Ascending aorta (tissue), 2 donors: ENCODE measurements at regions not wholly inside any gene's neighbourhood (a gene's known extent, or its start where the extent isn't known, plus 50 kb on each side); places are given as distances from the start of the nearest gene placed in this dataset.

Experiments
- DNase-seq, 2 donors: peaks; one replicate each; pipeline ENCODE4 v3.0.0-alpha.2; 2019; ENCODE audit warnings: low spot score in 2 of 2
- H3K27ac ChIP-seq, 2 donors: fragments of 200-600 bp; sonication (generic); one replicate each; pipeline ENCODE4 v1.5.1; 2016 to 2017; ENCODE audit warnings: mild to moderate bottlenecking in 1 of 2
- H3K27me3 ChIP-seq: fragments of 200-600 bp; sonication (generic); one replicate; pipeline ENCODE4 v1.5.1; 2017
- H3K36me3 ChIP-seq, 2 donors: fragments of 200-600 bp; sonication (generic); one replicate each; pipeline ENCODE4 v1.5.1; 2016
- H3K4me1 ChIP-seq, 2 donors: fragments of 200-600 bp; sonication (generic); one replicate each; pipeline ENCODE4 v1.5.1; 2016 to 2017; ENCODE audit warnings: mild to moderate bottlenecking in 1 of 2
- H3K4me3 ChIP-seq, 2 donors: fragments of 200-600 bp; sonication (generic); one replicate each; pipeline ENCODE4 v1.5.1; 2016 to 2017; ENCODE audit warnings: mild to moderate bottlenecking in 1 of 2
- H3K9me3 ChIP-seq, 2 donors: fragments of 200-600 bp; sonication (generic); one replicate each; pipeline ENCODE4 v1.5.1; 2016
- intact Hi-C: fragments of 100-400 bp; cut with DNase I; formaldehyde crosslinking; loops from one replicate; pipeline ENCODE4 v1.15.1; 2023
- TF ChIP-seq, protein P1 (sequence below), 3 experiments: fragments of 200-600 bp in 2 of 3; fragments of 450-650 bp in 1 of 3; sonication (generic) in 2 of 3; IDR thresholded peaks; one replicate each; pipeline ENCODE4 v1.5.1; 2016 to 2019; ENCODE audit warnings: antibody characterized with exemption in 3 of 3, mild to moderate bottlenecking in 1 of 3, moderate library complexity in 1 of 3

DNA sequence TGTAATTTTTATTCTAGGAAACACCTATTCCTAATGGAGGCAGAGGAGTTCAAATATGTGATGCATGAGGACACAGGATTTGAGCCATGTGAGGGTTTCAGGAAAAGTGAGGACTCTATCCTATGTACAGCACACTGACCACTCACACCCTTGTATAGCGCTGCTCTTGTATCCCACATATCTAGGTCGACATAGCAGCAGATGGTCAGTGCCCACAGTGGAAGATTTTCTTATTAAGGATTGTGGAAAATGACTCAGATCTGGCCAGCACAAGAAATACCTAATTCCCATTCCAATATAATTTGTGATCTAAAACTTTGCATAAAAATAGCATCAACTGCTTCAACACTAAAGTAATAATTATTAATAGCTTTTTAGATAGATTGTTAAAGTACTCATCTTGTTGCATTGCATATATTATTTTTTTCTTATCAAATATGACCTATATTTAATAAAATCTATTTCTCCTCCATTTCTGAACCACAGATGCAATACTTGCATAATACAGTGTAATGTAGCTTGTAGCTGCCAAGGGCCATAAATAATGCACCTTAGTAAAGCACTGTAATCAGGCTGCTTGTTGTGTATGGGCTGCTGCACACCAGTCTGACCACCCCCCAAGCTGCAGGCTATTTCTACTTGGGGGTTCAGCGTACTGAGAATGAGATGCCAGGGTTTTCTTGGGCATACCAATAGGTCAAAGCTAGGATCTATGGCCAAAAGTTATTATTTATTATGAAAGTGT is 442.2 kb upstream of the CWC22 start:
- Histone ChIP-seq H3K27me3 (no peaks in the 10 kb centered on the region), H3K9me3 (no peaks in the 10 kb centered on the region), H3K36me3 (no peaks in the 10 kb centered on the region), H3K4me1 (no peaks in the 10 kb centered on the region), H3K27ac (no peak overlapping the region), H3K4me3 (no peak overlapping the region)
- no peak for DNase-seq
- intact Hi-C loops: no loop called here
- TF ChIP-seq, protein P1, sequence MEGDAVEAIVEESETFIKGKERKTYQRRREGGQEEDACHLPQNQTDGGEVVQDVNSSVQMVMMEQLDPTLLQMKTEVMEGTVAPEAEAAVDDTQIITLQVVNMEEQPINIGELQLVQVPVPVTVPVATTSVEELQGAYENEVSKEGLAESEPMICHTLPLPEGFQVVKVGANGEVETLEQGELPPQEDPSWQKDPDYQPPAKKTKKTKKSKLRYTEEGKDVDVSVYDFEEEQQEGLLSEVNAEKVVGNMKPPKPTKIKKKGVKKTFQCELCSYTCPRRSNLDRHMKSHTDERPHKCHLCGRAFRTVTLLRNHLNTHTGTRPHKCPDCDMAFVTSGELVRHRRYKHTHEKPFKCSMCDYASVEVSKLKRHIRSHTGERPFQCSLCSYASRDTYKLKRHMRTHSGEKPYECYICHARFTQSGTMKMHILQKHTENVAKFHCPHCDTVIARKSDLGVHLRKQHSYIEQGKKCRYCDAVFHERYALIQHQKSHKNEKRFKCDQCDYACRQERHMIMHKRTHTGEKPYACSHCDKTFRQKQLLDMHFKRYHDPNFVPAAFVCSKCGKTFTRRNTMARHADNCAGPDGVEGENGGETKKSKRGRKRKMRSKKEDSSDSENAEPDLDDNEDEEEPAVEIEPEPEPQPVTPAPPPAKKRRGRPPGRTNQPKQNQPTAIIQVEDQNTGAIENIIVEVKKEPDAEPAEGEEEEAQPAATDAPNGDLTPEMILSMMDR (IDR thresholded peaks at IDR 0.05): no peak

DNA sequence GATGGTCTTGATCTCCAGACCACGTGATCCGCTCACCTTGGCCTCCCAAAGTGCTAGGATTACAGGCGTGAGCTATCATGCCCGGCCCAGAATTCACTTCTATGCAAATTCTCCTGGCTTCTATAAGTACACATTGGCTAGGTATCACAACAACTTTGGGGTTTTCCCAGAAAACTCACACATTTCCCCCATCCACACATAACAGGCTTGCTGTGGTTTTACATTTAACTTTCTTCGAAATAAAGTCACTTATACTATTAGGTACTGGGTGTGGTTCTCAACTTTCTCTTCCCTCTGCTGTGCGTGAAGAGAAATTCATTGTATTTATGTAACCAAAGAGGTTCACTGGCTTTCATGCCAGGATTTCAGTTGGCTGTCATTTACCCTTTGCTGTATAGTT is 439.4 kb upstream of the CWC22 start:
- Histone ChIP-seq H3K4me1 (no peaks in the 10 kb centered on the region), H3K36me3 (no peaks in the 10 kb centered on the region), H3K27me3 (no peaks in the 10 kb centered on the region), H3K27ac (no peak overlapping the region), H3K4me3 (no peak overlapping the region), H3K9me3 (no peaks in the 10 kb centered on the region)
- intact Hi-C loops: no loop called here
- TF ChIP-seq, protein P1 (IDR thresholded peaks at IDR 0.05): no peak
- no peak for DNase-seq

DNA sequence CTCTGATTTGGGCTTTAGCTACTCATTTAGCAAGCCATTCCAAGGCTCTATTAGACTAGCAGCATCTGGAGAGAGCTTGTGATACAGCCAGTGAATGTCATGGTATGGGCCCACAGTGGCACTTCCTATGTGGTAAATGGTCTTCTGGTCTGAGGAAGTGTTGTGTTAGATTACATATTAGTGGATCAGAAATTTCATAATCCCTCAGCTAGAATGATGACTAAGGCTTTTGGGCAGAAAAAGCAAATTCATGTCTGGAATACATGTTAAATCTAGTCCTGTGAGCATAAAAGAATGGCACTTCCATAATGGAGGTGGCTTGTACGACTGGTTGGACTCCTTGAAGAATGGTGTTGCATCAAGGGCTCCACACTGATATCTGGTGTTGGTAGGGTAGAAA is 436.8 kb upstream of the CWC22 start:
- Histone ChIP-seq H3K9me3 (no peaks in the 10 kb centered on the region), H3K27me3 (no peaks in the 10 kb centered on the region), H3K27ac (no peak overlapping the region), H3K36me3 (no peaks in the 10 kb centered on the region), H3K4me3 (no peak overlapping the region), H3K4me1 (no peaks in the 10 kb centered on the region)
- intact Hi-C loops: no loop called here
- no peak for DNase-seq
- TF ChIP-seq, protein P1 (IDR thresholded peaks at IDR 0.05): no peak

DNA sequence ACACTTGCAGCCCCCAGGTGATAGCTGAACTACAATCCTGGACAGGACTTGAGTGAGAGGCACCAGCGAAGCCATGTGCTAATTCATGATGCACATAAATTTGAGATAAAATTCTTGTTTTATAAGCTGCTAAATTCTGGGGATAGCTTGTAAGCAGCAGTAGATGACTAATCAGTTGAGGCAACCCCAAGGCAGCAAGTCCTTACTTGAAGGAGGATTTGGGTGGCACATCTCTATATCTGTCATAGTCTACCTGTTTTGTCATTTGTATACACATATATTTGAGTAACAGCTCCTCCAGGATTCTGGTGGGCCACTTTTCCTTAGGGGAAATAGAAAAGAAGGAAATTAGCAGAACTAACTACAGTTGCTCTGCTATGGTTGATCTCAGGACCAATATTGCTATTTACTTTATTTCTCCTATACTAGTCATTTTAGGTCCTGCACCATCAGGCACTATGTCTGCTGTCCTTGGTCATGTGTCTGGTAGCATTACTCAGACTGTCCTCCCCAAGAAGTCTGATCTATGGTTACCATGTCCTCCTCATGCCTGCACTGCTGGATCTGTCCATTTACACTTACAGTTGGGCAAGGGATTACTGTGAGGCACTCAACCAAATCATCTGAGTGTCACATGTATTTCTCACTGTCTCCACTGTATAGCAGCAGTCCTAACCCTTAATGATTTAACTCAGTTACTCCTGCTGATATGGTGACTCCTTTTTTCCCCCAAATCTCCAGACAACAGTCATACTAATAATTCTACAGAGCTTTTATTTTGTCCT is 436.0 kb upstream of the CWC22 start:
- no peak for DNase-seq
- TF ChIP-seq, protein P1 (IDR thresholded peaks at IDR 0.05): no peak
- H3K27me3 ChIP-seq: no peaks in the 10 kb centered on the region
- H3K9me3 ChIP-seq: no peaks in the 10 kb centered on the region
- H3K4me3 ChIP-seq: no peak overlapping the region
- intact Hi-C loops: no loop called here
- no peaks in the 10 kb centered on the region for H3K36me3 ChIP-seq
- no peak overlapping the region for H3K27ac ChIP-seq
- no peaks in the 10 kb centered on the region for H3K4me1 ChIP-seq

DNA sequence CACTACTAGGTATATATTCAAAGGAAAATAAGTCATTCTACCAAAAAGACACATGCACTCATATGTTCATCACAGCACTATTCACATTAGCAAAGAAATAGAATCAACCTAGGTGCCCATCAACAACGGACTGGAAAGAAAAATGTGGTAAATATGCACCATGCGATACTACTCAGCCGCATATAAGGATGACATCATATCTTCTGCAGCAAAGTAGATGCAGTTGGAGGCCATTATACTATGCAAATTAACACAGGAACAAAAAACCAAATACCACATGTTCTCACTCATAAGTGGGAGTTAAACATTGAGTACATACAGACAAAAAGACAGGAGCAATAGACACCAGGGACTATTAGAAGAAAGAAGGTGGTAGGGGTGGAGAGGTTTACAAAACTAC is 412.1 kb upstream of the CWC22 start:
- Histone ChIP-seq H3K9me3 (no peaks in the 10 kb centered on the region), H3K27me3 (no peaks in the 10 kb centered on the region), H3K36me3 (no peaks in the 10 kb centered on the region), H3K4me1 (no peaks in the 10 kb centered on the region), H3K27ac (no peak overlapping the region), H3K4me3 (no peak overlapping the region)
- intact Hi-C loops: no loop called here
- DNase-seq: no peak
- TF ChIP-seq, protein P1 (IDR thresholded peaks at IDR 0.05): no peak
